A673 (cell line): ENCODE measurements at regions not wholly inside any gene's neighbourhood (a gene's known extent, or its start where the extent isn't known, plus 50 kb on each side); places are given as distances from the start of the nearest gene placed in this dataset.

Experiments
- BruUV-seq: library from RNA; stranded (reverse); fragments of 400-500 nt; replicated peaks from 2 replicates; lab custom pipeline; 2021; lab: Mats Ljungman, UMichigan
- CTCF ChIA-PET: fragments of 300-600 bp; sonication (Branson Sonifier 250); formaldehyde crosslinking; loops from one replicate; lab custom pipeline; 2022; ENCODE audit warnings: antibody characterized with exemption; lab: Charles Lee
- POLR2A ChIA-PET: fragments of 300-600 bp; sonication (Branson Sonifier 250); formaldehyde crosslinking; loops from one replicate; lab custom pipeline; 2022; ENCODE audit warnings: antibody characterized with exemption; ENCODE audit not compliant: low non-redundant PET; lab: Charles Lee
- DNase-seq: peaks from one replicate; pipeline ENCODE4 v3.0.0-alpha.2; 2015; ENCODE audit warnings: low spot score
- H3K27ac ChIP-seq: fragments of 200-600 bp; sonication (generic); 2 replicates; pipeline ENCODE4 v1.5.1; 2016; ENCODE audit warnings: mixed run types, low read depth, mild to moderate bottlenecking, mixed read lengths, antibody characterized with exemption, low read length; ENCODE audit not compliant: poor library complexity, severe bottlenecking
- H3K27me3 ChIP-seq: fragments of 200-600 bp; sonication (generic); replicated peaks from 2 replicates; pipeline ENCODE4 v1.6.1; 2017; ENCODE audit warnings: mixed run types, low read depth, mild to moderate bottlenecking, mixed read lengths, antibody characterized with exemption, low read length; ENCODE audit not compliant: insufficient read depth, poor library complexity
- H3K36me3 ChIP-seq: fragments of 200-600 bp; sonication (generic); 2 replicates; pipeline ENCODE4 v1.6.1; 2016; ENCODE audit warnings: mixed run types, mild to moderate bottlenecking, mixed read lengths, antibody characterized with exemption, low read length; ENCODE audit not compliant: insufficient read depth, poor library complexity, severe bottlenecking
- H3K4me1 ChIP-seq: fragments of 200-600 bp; sonication (generic); 2 replicates; pipeline ENCODE4 v1.6.1; 2017; ENCODE audit warnings: mixed run types, mild to moderate bottlenecking, mixed read lengths, antibody characterized with exemption, low read length; ENCODE audit not compliant: insufficient read depth, poor library complexity, severe bottlenecking
- H3K4me3 ChIP-seq: fragments of 200-600 bp; sonication (generic); 2 replicates; pipeline ENCODE4 v1.5.1; 2016; ENCODE audit warnings: low read depth, mixed run types, mild to moderate bottlenecking, mixed read lengths, low read length; ENCODE audit not compliant: poor library complexity, severe bottlenecking
- H3K9me3 ChIP-seq: fragments of 200-600 bp; sonication (generic); 2 replicates; pipeline ENCODE4 v1.6.1; 2016; ENCODE audit warnings: mixed run types, low read depth, mild to moderate bottlenecking, mixed read lengths, antibody characterized with exemption, low read length; ENCODE audit not compliant: poor library complexity, severe bottlenecking
- CTCF ChIP-seq: fragments of 300-800, 200-600 bp; sonication (generic); conservative IDR thresholded peaks from 2 replicates; pipeline ENCODE4 v1.5.1; 2017; ENCODE audit warnings: low read depth, mild to moderate bottlenecking, antibody characterized with exemption, low read length, moderate library complexity, mixed read lengths
- EZH2 ChIP-seq: fragments of 200-600 bp; sonication (generic); IDR thresholded peaks from 2 replicates; pipeline ENCODE4 v1.6.1; 2017; ENCODE audit warnings: borderline replicate concordance, low read depth, mild to moderate bottlenecking, mixed read lengths, antibody characterized with exemption, low read length; ENCODE audit not compliant: poor library complexity, severe bottlenecking
- intact Hi-C: fragments of 100-400 bp; cut with micrococcal nuclease; formaldehyde crosslinking; loops from one replicate; pipeline ENCODE4 v1.10.0; 2022; ENCODE audit not compliant: unreplicated experiment

DNA sequence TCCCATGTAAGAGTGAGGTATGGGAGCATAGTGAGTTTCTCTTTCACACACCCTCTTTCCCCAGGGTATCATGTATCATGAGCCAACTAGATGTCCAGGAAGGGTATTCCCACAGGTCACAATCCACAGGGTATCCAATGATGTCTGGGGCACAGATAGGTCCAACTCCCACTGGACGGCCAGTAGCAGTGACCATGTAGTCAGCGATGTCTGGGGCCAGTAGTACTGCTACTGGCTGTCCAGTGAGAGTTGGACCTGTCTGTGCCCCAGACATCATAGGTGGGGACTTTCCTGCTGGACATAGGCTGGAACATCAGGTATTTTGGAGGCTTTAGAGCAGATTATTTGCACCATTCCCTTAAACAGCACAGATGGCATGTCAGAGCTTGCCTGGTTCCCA, 352.6 kb upstream of the SGCD start:
- Histone ChIP-seq H3K36me3 (no peaks in the 10 kb centered on the region), H3K27ac (no peak overlapping the region), H3K9me3 (no peaks in the 10 kb centered on the region), H3K4me1 (no peaks in the 10 kb centered on the region), H3K27me3 (no peaks in the 10 kb centered on the region), H3K4me3 (no peak overlapping the region)
- ChIA-PET POLR2A (no interaction called here), CTCF (no interaction called here)
- TF ChIP-seq EZH2 (no peak), CTCF (no peak)
- intact Hi-C loops: no loop called here
- no TSS peak for BruUV-seq
- no peak for DNase-seq

- CTCF ChIA-PET: no interaction called here
Measured at GRCh38 chr5:155978850-155979249, 348.1 kb upstream of the SGCD start.

DNA sequence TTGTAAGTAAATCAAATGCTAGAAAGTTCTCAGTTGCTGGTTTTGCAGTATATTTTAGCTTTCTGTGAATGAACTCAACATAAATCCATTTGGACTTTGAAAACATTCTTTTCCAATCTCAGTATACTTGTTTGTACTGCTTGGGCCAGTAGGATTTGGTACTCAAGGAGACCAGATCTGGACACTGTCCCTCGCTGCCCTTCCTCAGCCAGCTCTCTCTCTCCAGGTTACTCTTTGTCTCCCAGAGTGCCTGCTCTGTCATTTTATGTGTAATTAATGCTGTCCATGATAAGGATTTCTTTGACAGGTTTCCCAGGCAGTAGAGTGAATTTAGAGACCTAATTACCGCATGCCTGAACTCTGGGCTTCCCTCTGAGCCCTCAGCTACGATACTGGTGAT, 344.6 kb upstream of the SGCD start:
- Histone ChIP-seq H3K9me3 (no peaks in the 10 kb centered on the region), H3K36me3 (no peaks in the 10 kb centered on the region), H3K27ac (no peak overlapping the region), H3K27me3 (no peaks in the 10 kb centered on the region), H3K4me3 (no peak overlapping the region), H3K4me1 (no peaks in the 10 kb centered on the region)
- TF ChIP-seq EZH2: no peak
- CTCF ChIA-PET: no interaction called here
- BruUV-seq: no TSS peak
- intact Hi-C loops: no loop called here
- DNase-seq: no peak
- POLR2A ChIA-PET: no interaction called here

More at GRCh38 chr5:155978850-155979249, 348.1 kb upstream of the SGCD start:
- H3K36me3 ChIP-seq: no peaks in the 10 kb centered on the region
- no TSS peak for BruUV-seq
- intact Hi-C loops: no loop called here
- DNase-seq: no peak
- no peaks in the 10 kb centered on the region for H3K9me3 ChIP-seq
- POLR2A ChIA-PET: no interaction called here
- H3K27ac ChIP-seq: no peak overlapping the region
- H3K27me3 ChIP-seq: no peaks in the 10 kb centered on the region
- TF ChIP-seq CTCF: no peak
- TF ChIP-seq EZH2: no peak
- no peak overlapping the region for H3K4me3 ChIP-seq
- H3K4me1 ChIP-seq: no peaks in the 10 kb centered on the region

GRCh38 chr5:155983954-155984353, 343.0 kb upstream of the SGCD start:
- no peaks in the 10 kb centered on the region for H3K9me3 ChIP-seq
- no peaks in the 10 kb centered on the region for H3K4me1 ChIP-seq
- DNase-seq: no peak
- ChIA-PET POLR2A (no interaction called here), CTCF (no interaction called here)
- intact Hi-C loops: no loop called here
- TF ChIP-seq EZH2 (no peak), CTCF (no peak)
- no peak overlapping the region for H3K27ac ChIP-seq
- BruUV-seq: no TSS peak
- no peak overlapping the region for H3K4me3 ChIP-seq
- no peaks in the 10 kb centered on the region for H3K36me3 ChIP-seq
- no peaks in the 10 kb centered on the region for H3K27me3 ChIP-seq
